ENCODE measurements at regions not wholly inside any gene's neighbourhood (a gene's known extent, or its start where the extent isn't known, plus 50 kb on each side); places are given as distances from the start of the nearest gene placed in this dataset.

GRCh38 chr2:220583725-220584124, 956.3 kb downstream of the SLC4A3 start:
- Histone ChIP-seq H2BK15ac (ENCODE audit: low read depth, low read length) (no peak overlapping the region), H3K23me2 (ENCODE audit: insufficient read length, low read depth, low read length, poor library complexity, severe bottlenecking) (no peaks in the 10 kb centered on the region), H4K91ac (ENCODE audit: insufficient read length, low read depth, low read length) (no peak overlapping the region), H4K5ac (ENCODE audit: insufficient read length, low read depth, low read length) (no peak overlapping the region), H3T11ph (ENCODE audit: low read length) (no peak overlapping the region), H3K27me3 (ENCODE audit: insufficient read depth, low read length) (no peaks in the 10 kb centered on the region), H2AFZ (ENCODE audit: low read length) (no peak overlapping the region), H3K56ac (ENCODE audit: insufficient read length, low read depth, low read length) (no peak overlapping the region), H2AK5ac (ENCODE audit: insufficient read length, low read length) (no peak overlapping the region), H2BK5ac (ENCODE audit: insufficient read length, low read length) (no peak overlapping the region), H3K9me3 (ENCODE audit: control insufficient read depth, low read depth, low read length) (no peaks in the 10 kb centered on the region), H3K4ac (ENCODE audit: low read depth, low read length) (no peak overlapping the region), H3K9ac (ENCODE audit: extremely low read depth, insufficient read length, low read length) (no peak overlapping the region), H3K14ac (ENCODE audit: insufficient read depth, low read length) (no peak overlapping the region), H2BK12ac (ENCODE audit: insufficient read length, low read depth, low read length) (no peak overlapping the region), H3K27ac (ENCODE audit: insufficient read length, low read depth, low read length) (no peak overlapping the region), H3K79me1 (ENCODE audit: insufficient read depth, low read depth, low read length, poor library complexity, severe bottlenecking) (no peaks in the 10 kb centered on the region), H3K4me1 (ENCODE audit: insufficient read depth, low read length) (no peaks in the 10 kb centered on the region), H3K4me2 (ENCODE audit: insufficient read depth, insufficient read length, low read length) (no peak overlapping the region), H2BK20ac (ENCODE audit: low read depth, low read length, poor library complexity, severe bottlenecking) (no peak overlapping the region), H4K8ac (replicated peaks; ENCODE audit: insufficient read length, low read depth, low read length) (no peak overlapping the region), H3K18ac (ENCODE audit: insufficient read length, low read depth, low read length) (no peak overlapping the region), H2BK120ac (ENCODE audit: low read depth, low read length, poor library complexity, severe bottlenecking) (no peak overlapping the region), H3K79me2 (ENCODE audit: insufficient read depth, low read length) (no peaks in the 10 kb centered on the region), H4K20me1 (ENCODE audit: control insufficient read depth, insufficient read depth, insufficient read length) (no peaks in the 10 kb centered on the region), H3K23ac (ENCODE audit: insufficient read length, low read depth, low read length) (no peak overlapping the region)
- DNase-seq, result no peak
- H3K4me3 Mint-ChIP-seq, result no peak overlapping the region
- no peaks in the 10 kb centered on the region for H3K36me3 Mint-ChIP-seq (ENCODE audit: insufficient read depth in 1 of 3, low read depth in 3 of 3)
- H3K9me3 Mint-ChIP-seq, result no peaks in the 10 kb centered on the region
- no peaks in the 10 kb centered on the region for H3K4me1 Mint-ChIP-seq
- H3K27me3 Mint-ChIP-seq (ENCODE audit: low read depth), result no peaks in the 10 kb centered on the region
- H3K27ac Mint-ChIP-seq, result no peak overlapping the region
- WGBS (ENCODE audit: extremely low coverage, insufficient read length, low lambda C conversion rate), result no CpG with 5 or more reads among the region's 2 CpGs
- no peak for TF ChIP-seq CTCF (conservative IDR thresholded peaks at IDR 0.05)
